Body of pancreas (tissue), 4 donors: ENCODE measurements at regions not wholly inside any gene's neighbourhood (a gene's known extent, or its start where the extent isn't known, plus 50 kb on each side); places are given as distances from the start of the nearest gene placed in this dataset.

Experiments used
- POLR2A ChIP-seq, 3 donors: fragments of 450-650 bp; IDR thresholded peaks; one replicate each; pipeline ENCODE4 v1.6.1; 2016; ENCODE audit warnings: antibody characterized with exemption in 3 of 3, mild to moderate bottlenecking in 2 of 3
- TF ChIP-seq, protein P1 (sequence below), 7 experiments: fragments of 450-650 bp in 4 of 7; fragments of 200-600 bp in 3 of 7; sonication (generic) in 3 of 7; IDR thresholded peaks; one replicate each; pipeline ENCODE4 v1.5.1; 2016 to 2019; ENCODE audit warnings: antibody characterized with exemption in 7 of 7

DNA sequence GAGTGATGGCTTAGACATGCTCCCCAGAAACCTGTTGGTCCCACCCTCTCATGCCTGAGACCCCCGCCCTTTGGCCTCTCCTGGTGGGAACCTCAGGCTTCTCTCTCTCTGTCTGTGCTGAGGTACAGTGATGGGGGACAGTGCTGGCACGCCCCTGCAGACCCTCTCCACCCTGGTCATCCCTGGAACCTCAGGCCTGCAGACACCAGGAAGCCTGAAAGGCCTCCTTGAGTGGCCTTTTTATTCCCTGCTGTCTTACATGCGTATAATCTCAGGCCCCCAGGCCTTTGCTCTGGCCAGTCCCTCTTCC lies 78.5 kb upstream of the MAFB start:
- TF ChIP-seq POLR2A (IDR thresholded peaks at IDR 0.05), result no peak
- TF ChIP-seq, protein P1, sequence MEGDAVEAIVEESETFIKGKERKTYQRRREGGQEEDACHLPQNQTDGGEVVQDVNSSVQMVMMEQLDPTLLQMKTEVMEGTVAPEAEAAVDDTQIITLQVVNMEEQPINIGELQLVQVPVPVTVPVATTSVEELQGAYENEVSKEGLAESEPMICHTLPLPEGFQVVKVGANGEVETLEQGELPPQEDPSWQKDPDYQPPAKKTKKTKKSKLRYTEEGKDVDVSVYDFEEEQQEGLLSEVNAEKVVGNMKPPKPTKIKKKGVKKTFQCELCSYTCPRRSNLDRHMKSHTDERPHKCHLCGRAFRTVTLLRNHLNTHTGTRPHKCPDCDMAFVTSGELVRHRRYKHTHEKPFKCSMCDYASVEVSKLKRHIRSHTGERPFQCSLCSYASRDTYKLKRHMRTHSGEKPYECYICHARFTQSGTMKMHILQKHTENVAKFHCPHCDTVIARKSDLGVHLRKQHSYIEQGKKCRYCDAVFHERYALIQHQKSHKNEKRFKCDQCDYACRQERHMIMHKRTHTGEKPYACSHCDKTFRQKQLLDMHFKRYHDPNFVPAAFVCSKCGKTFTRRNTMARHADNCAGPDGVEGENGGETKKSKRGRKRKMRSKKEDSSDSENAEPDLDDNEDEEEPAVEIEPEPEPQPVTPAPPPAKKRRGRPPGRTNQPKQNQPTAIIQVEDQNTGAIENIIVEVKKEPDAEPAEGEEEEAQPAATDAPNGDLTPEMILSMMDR (IDR thresholded peaks at IDR 0.05), result no peak
